ENCODE measurements at regions not wholly inside any gene's neighbourhood (a gene's known extent, or its start where the extent isn't known, plus 50 kb on each side); places are given as distances from the start of the nearest gene placed in this dataset.
"Not testable (repeated sequence)": the region's sequence is repeated elsewhere in the genome, so short reads cannot be mapped to it uniquely, and the experiment has no call there.

- TF ChIP-seq CTCF, POLR2A (IDR thresholded peaks at IDR 0.05): not testable (repeated sequence)
These were observed 51.3 kb upstream of the CD163 start for GRCh38 chr12:7554831-7555230.
